CD14-positive monocyte (primary cell): ENCODE measurements at regions not wholly inside any gene's neighbourhood (a gene's known extent, or its start where the extent isn't known, plus 50 kb on each side); places are given as distances from the start of the nearest gene placed in this dataset.

Experiments used
- DNase-seq, 3 donors: peaks; one replicate each; pipeline ENCODE4 v3.0.0-alpha.2; 2011 to 2022
- H2AFZ ChIP-seq: 2 replicates; pipeline ENCODE4 v1.6.0; 2012; ENCODE audit warnings: mild to moderate bottlenecking, low read depth, low read length, inconsistent platforms; ENCODE audit not compliant: insufficient read depth, poor library complexity, severe bottlenecking
- H3K27ac ChIP-seq, 2 donors: 1 replicate in 1 of 2; 2 replicates in 1 of 2; pipeline ENCODE4 v1.5.1; 2012 to 2013; ENCODE audit warnings: low read length in 2 of 2, control low read depth in 1 of 2, inconsistent platforms in 1 of 2, low read depth in 1 of 2, mild to moderate bottlenecking in 1 of 2
- H3K27me3 ChIP-seq, 2 donors: one replicate each; pipeline versions ENCODE4 v1.6.0 to v1.6.1; 2011 to 2013; ENCODE audit warnings: low read length in 2 of 2; ENCODE audit not compliant: control insufficient read depth in 2 of 2, insufficient read depth in 2 of 2
- H3K36me3 ChIP-seq, 2 donors: replicated peaks in 1 of 2; 1 replicate in 1 of 2; 2 replicates in 1 of 2; pipeline versions ENCODE4 v1.5.1 to v1.6.1; 2012 to 2013; ENCODE audit warnings: low read length in 2 of 2, control low read depth in 1 of 2, inconsistent platforms in 1 of 2, mild to moderate bottlenecking in 1 of 2; ENCODE audit not compliant: insufficient read depth in 2 of 2, control insufficient read depth in 1 of 2
- H3K4me1 ChIP-seq, 2 donors: 1 replicate in 1 of 2; 2 replicates in 1 of 2; pipeline versions ENCODE4 v1.5.1 to v1.6.1; 2012 to 2013; ENCODE audit warnings: low read length in 2 of 2, control low read depth in 1 of 2, inconsistent platforms in 1 of 2, mild to moderate bottlenecking in 1 of 2, moderate library complexity in 1 of 2; ENCODE audit not compliant: insufficient read depth in 2 of 2, control insufficient read depth in 1 of 2
- H3K4me2 ChIP-seq: replicated peaks from 2 replicates; pipeline ENCODE3; 2012; ENCODE audit warnings: low read length, moderate library complexity, mild to moderate bottlenecking; ENCODE audit not compliant: poor library complexity, severe bottlenecking; ENCODE audit errors: extremely low read depth
- H3K4me3 ChIP-seq, 3 experiments: fragments of 200-600 bp in 1 of 3; sonication (generic) in 1 of 3; replicated peaks in 1 of 3; 1 replicate in 2 of 3; 2 replicates in 1 of 3; pipeline ENCODE4 v1.5.1; 2011 to 2013; ENCODE audit warnings: low read length in 3 of 3, mild to moderate bottlenecking in 3 of 3, control low read depth in 2 of 3, low read depth in 2 of 3, inconsistent platforms in 1 of 3, moderate library complexity in 1 of 3
- H3K79me2 ChIP-seq: 2 replicates; pipeline ENCODE4 v1.6.0; 2012; ENCODE audit warnings: mild to moderate bottlenecking, control low read depth, inconsistent platforms, low read length, moderate library complexity; ENCODE audit not compliant: insufficient read depth
- H3K9ac ChIP-seq: 2 replicates; pipeline ENCODE4 v1.6.0; 2017; ENCODE audit warnings: low read length, mild to moderate bottlenecking; ENCODE audit not compliant: insufficient read depth, poor library complexity, severe bottlenecking
- H3K9me3 ChIP-seq, 2 donors: replicated peaks in 1 of 2; 1 replicate in 1 of 2; 2 replicates in 1 of 2; pipeline versions ENCODE4 v1.5.1 to v1.6.1; 2012 to 2013; ENCODE audit warnings: low read length in 2 of 2, control low read depth in 1 of 2; ENCODE audit not compliant: control insufficient read depth in 1 of 2, insufficient read depth in 1 of 2
- H4K20me1 ChIP-seq: 2 replicates; pipeline ENCODE4 v1.6.0; 2012; ENCODE audit warnings: mild to moderate bottlenecking, low read length, control low read depth, moderate library complexity; ENCODE audit not compliant: insufficient read depth
- H3K27ac Mint-ChIP-seq, 7 donors: one replicate each; pipeline ENCODE4 v1.8.0; 2020; ENCODE audit warnings: mild to moderate bottlenecking in 7 of 7, mixed read lengths in 7 of 7, moderate library complexity in 6 of 7, inconsistent platforms in 2 of 7
- H3K27me3 Mint-ChIP-seq, 3 donors: one replicate each; pipeline ENCODE4 v1.8.0; 2021 to 2022; ENCODE audit warnings: low read depth in 3 of 3, mild to moderate bottlenecking in 3 of 3, mixed read lengths in 3 of 3, moderate library complexity in 3 of 3, inconsistent platforms in 1 of 3
- H3K36me3 Mint-ChIP-seq, 2 donors: one replicate each; pipeline ENCODE4 v1.8.0; 2020; ENCODE audit warnings: mixed read lengths in 2 of 2, inconsistent platforms in 1 of 2, mild to moderate bottlenecking in 1 of 2
- H3K4me1 Mint-ChIP-seq: one replicate; pipeline ENCODE4 v1.8.0; 2020; ENCODE audit warnings: mild to moderate bottlenecking, mixed read lengths
- H3K4me3 Mint-ChIP-seq, 2 donors: one replicate each; pipeline ENCODE4 v1.8.0; 2020; ENCODE audit warnings: mild to moderate bottlenecking in 2 of 2, mixed read lengths in 2 of 2, moderate library complexity in 1 of 2
- H3K9me3 Mint-ChIP-seq, 7 donors: one replicate each; pipeline ENCODE4 v1.8.0; 2020 to 2022; ENCODE audit warnings: mixed read lengths in 7 of 7, mild to moderate bottlenecking in 6 of 7, moderate library complexity in 6 of 7, inconsistent platforms in 2 of 7
- CTCF ChIP-seq: fragments of 200-600 bp; IDR thresholded peaks from one replicate; pipeline ENCODE4 v1.8.0; 2022; ENCODE audit warnings: antibody characterized with exemption, mild to moderate bottlenecking
- WGBS: methylation state at CpG from one replicate; pipeline ENCODE4 v1.1.5; 2013; ENCODE audit warnings: missing lambda C conversion rate; ENCODE audit not compliant: insufficient coverage; 5-methylcytosine and 5-hydroxymethylcytosine counted together
- intact Hi-C, 2 donors: fragments of 100-400 bp; cut with micrococcal nuclease; formaldehyde crosslinking; loops; one replicate each; pipeline versions ENCODE4 v1.15.0 to v1.15.1; 2023

DNA sequence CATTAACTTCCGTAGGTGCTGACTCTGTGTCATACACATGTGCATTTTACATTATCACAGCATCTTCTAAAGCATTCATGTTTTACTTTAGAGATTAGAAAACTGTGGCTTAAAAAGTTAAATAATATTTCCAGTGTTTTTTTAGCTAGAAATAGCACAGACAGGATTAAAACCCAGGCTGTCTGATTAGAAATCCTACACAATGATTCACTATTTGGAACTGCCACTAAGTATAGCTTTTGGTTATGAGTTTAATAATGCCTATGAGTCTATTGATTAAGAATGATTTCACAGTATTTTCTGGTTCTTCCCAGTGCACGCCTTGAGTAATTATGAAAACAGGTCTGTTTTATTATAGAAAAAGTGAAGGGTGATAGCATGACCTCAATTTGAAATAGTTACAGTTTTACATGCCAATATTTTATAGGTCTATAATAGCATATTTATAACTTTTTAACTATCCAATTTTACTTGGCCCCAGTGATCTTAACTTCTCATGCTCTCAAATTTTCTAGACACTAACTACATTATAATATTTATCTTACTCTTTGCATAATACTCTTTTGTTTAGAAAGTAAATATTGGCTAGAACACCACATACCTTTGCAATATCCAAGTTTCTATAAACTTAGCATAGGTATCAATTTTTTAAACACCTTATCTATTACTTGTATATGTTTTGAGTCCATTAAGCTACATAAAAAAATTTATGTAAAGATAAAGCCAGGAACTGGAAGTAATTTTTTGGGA is 313.2 kb downstream of the RND3 start:
- Histone ChIP-seq H3K79me2 (no peaks in the 10 kb centered on the region), H3K36me3 (no peaks in the 10 kb centered on the region), H3K9me3 (peaks cover 13 to 14% of the 10 kb centered on the region in 2 donors), H2AFZ (no peak overlapping the region), H3K27ac (no peak overlapping the region), H3K27me3 (no peaks in the 10 kb centered on the region), H3K4me3 (no peak overlapping the region), H3K4me1 (no peaks in the 10 kb centered on the region), H3K9ac (no peak overlapping the region), H3K4me2 (no peak overlapping the region), H4K20me1 (no peaks in the 10 kb centered on the region)
- Mint-ChIP-seq H3K4me3 (no peak overlapping the region), H3K27me3 (no peaks in the 10 kb centered on the region), H3K27ac (no peak overlapping the region), H3K4me1 (no peaks in the 10 kb centered on the region), H3K9me3 (peaks cover 0 to 14% (median 4%) of the 10 kb centered on the region in 7 donors), H3K36me3 (no peaks in the 10 kb centered on the region)
- WGBS, result no CpG with 5 or more reads among the region's 2 CpGs
- intact Hi-C loops, result no loop called here
- no peak for DNase-seq
- no peak for TF ChIP-seq CTCF

DNA sequence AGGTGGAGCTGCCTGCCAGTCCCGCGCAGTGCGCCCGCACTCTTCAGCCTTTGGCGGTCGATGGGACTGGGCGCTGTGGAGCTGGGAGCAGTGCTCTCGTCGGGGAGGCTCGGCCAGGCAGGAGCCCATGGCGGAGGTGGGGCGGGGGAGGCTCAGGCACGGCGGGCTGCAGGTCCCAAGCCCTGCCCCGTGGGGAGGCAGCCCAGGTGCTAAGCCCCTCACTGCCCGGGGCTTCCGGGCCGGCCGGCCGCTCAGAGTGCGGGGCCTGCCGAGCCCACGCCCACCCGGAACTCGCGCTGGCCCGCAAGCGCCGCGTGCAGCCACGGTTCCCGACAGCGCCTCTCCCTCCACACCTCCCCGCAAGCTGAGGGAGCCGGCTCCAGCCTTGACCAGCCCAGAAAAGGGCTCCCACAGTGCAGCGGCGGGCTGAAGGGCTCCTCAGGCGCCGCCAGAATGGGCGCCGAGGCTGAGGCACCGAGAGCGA is 316.4 kb downstream of the RND3 start:
- H3K4me3 Mint-ChIP-seq, result no peak overlapping the region
- Histone ChIP-seq H3K36me3 (no peaks in the 10 kb centered on the region), H3K9me3 (peaks cover 15 to 17% of the 10 kb centered on the region in 2 donors), H3K27me3 (no peaks in the 10 kb centered on the region), H3K9ac (no peak overlapping the region), H3K4me2 (no peak overlapping the region), H3K4me3 (no peak overlapping the region), H3K79me2 (no peaks in the 10 kb centered on the region), H4K20me1 (no peaks in the 10 kb centered on the region), H3K4me1 (no peaks in the 10 kb centered on the region), H3K27ac (no peak overlapping the region), H2AFZ (no peak overlapping the region)
- TF ChIP-seq CTCF, result no peak
- H3K36me3 Mint-ChIP-seq, result no peaks in the 10 kb centered on the region
- no peaks in the 10 kb centered on the region for H3K4me1 Mint-ChIP-seq
- no peak overlapping the region for H3K27ac Mint-ChIP-seq
- H3K9me3 Mint-ChIP-seq, result peaks cover 1 to 14% (median 7%) of the 10 kb centered on the region in 7 donors
- H3K27me3 Mint-ChIP-seq, result no peaks in the 10 kb centered on the region
- 98% methylated on average over 29 of the region's 43 CpGs for WGBS
- DNase-seq, result no peak
- intact Hi-C loops, result no loop called here
